HG03039 (cell line): ENCODE measurements at regions not wholly inside any gene's neighbourhood (a gene's known extent, or its start where the extent isn't known, plus 50 kb on each side); places are given as distances from the start of the nearest gene placed in this dataset.
"Not testable (repeated sequence)": the region's sequence is repeated elsewhere in the genome, so short reads cannot be mapped to it uniquely, and the experiment has no call there.

Experiments
- ATAC-seq: cut with Tn5 transposase; IDR thresholded peaks from one replicate; pipeline ENCODE4 v1.9.1; 2021; ENCODE audit warnings: mild to moderate bottlenecking, moderate library complexity; ENCODE audit not compliant: unreplicated experiment

GRCh38 chr15:79738143-79738542, 158.7 kb downstream of the MTHFS start:
- ATAC-seq, result no peak

GRCh38 chr15:79740561-79740960, 156.3 kb downstream of the MTHFS start:
- ATAC-seq, result no peak

- no peak for ATAC-seq
Measured at GRCh38 chr15:79743032-79743431, 153.8 kb downstream of the MTHFS start.

- ATAC-seq, result not testable (repeated sequence)
Measured at GRCh38 chr15:79744485-79744884, 152.3 kb downstream of the MTHFS start.

GRCh38 chr15:79756365-79756764, 140.4 kb downstream of the MTHFS start:
- ATAC-seq, result no peak

- no peak for ATAC-seq
Measured at GRCh38 chr15:79765081-79765480, 131.7 kb downstream of the MTHFS start.

GRCh38 chr15:79769069-79769481, 127.7 kb downstream of the MTHFS start:
- no peak for ATAC-seq

- ATAC-seq, result no peak
Measured at GRCh38 chr15:79769933-79770759, 126.7 kb downstream of the MTHFS start.

GRCh38 chr15:79773128-79773527, 123.7 kb downstream of the MTHFS start:
- ATAC-seq, result no peak

GRCh38 chr15:79775821-79776220, 121.0 kb downstream of the MTHFS start:
- ATAC-seq, result no peak

- no peak for ATAC-seq
Measured at GRCh38 chr15:79777916-79778315, 118.9 kb downstream of the MTHFS start.

- ATAC-seq, result no peak
Measured at GRCh38 chr15:79778378-79778990, 118.3 kb downstream of the MTHFS start.

GRCh38 chr15:79779746-79780145, 117.1 kb downstream of the MTHFS start:
- ATAC-seq, result no peak

GRCh38 chr15:79782307-79782706, 114.5 kb downstream of the MTHFS start:
- not testable (repeated sequence) for ATAC-seq
